ENCODE measurements at regions not wholly inside any gene's neighbourhood (a gene's known extent, or its start where the extent isn't known, plus 50 kb on each side); places are given as distances from the start of the nearest gene placed in this dataset.

- Histone ChIP-seq H2BK5ac (ENCODE audit: insufficient read length, low read length) (no peak overlapping the region), H3K18ac (ENCODE audit: insufficient read length, low read depth, low read length) (no peak overlapping the region), H2BK120ac (ENCODE audit: low read depth, low read length, poor library complexity, severe bottlenecking) (no peak overlapping the region), H3T11ph (ENCODE audit: low read length) (no peak overlapping the region), H3K4me1 (ENCODE audit: insufficient read depth, low read length) (no peaks in the 10 kb centered on the region), H3K23ac (ENCODE audit: insufficient read length, low read depth, low read length) (no peak overlapping the region), H3K79me1 (ENCODE audit: insufficient read depth, low read depth, low read length, poor library complexity, severe bottlenecking) (no peaks in the 10 kb centered on the region), H2AK5ac (ENCODE audit: insufficient read length, low read length) (no peak overlapping the region), H4K91ac (ENCODE audit: insufficient read length, low read depth, low read length) (no peak overlapping the region), H3K4ac (ENCODE audit: low read depth, low read length) (no peak overlapping the region), H3K23me2 (ENCODE audit: insufficient read length, low read depth, low read length, poor library complexity, severe bottlenecking) (no peaks in the 10 kb centered on the region), H3K4me2 (ENCODE audit: insufficient read depth, insufficient read length, low read length) (no peak overlapping the region), H3K27me3 (ENCODE audit: insufficient read depth, low read length) (no peaks in the 10 kb centered on the region), H4K20me1 (ENCODE audit: control insufficient read depth, insufficient read depth, insufficient read length) (no peaks in the 10 kb centered on the region), H2AFZ (ENCODE audit: low read length) (no peak overlapping the region), H3K56ac (ENCODE audit: insufficient read length, low read depth, low read length) (no peak overlapping the region), H4K8ac (replicated peaks; ENCODE audit: insufficient read length, low read depth, low read length) (no peak overlapping the region), H3K79me2 (ENCODE audit: insufficient read depth, low read length) (no peaks in the 10 kb centered on the region), H2BK20ac (ENCODE audit: low read depth, low read length, poor library complexity, severe bottlenecking) (no peak overlapping the region), H3K14ac (ENCODE audit: insufficient read depth, low read length) (no peak overlapping the region), H3K9me3 (ENCODE audit: control insufficient read depth, low read depth, low read length) (no peaks in the 10 kb centered on the region), H3K27ac (ENCODE audit: insufficient read length, low read depth, low read length) (no peak overlapping the region), H4K5ac (ENCODE audit: insufficient read length, low read depth, low read length) (no peak overlapping the region), H2BK15ac (ENCODE audit: low read depth, low read length) (no peak overlapping the region), H2BK12ac (ENCODE audit: insufficient read length, low read depth, low read length) (no peak overlapping the region), H3K9ac (ENCODE audit: extremely low read depth, insufficient read length, low read length) (no peak overlapping the region)
- no peaks in the 10 kb centered on the region for H3K36me3 Mint-ChIP-seq (ENCODE audit: insufficient read depth in 1 of 3, low read depth in 3 of 3)
- WGBS (ENCODE audit: extremely low coverage, insufficient read length, low lambda C conversion rate), result no CpG with 5 or more reads among the region's 1 CpG
- H3K4me3 Mint-ChIP-seq, result no peak overlapping the region
- H3K27me3 Mint-ChIP-seq (ENCODE audit: low read depth), result no peaks in the 10 kb centered on the region
- DNase-seq, result no peak
- no peaks in the 10 kb centered on the region for H3K4me1 Mint-ChIP-seq
- no peaks in the 10 kb centered on the region; a peak in 1 of 5 replicates for H3K9me3 Mint-ChIP-seq
- no peak overlapping the region for H3K27ac Mint-ChIP-seq
- TF ChIP-seq CTCF (conservative IDR thresholded peaks at IDR 0.05), result no peak
Observed at GRCh38 chr11:37984991-37985390, 1387.0 kb upstream of the RAG2 start.
